Medulla oblongata (tissue), 1 donor: ENCODE measurements at regions not wholly inside any gene's neighbourhood (a gene's known extent, or its start where the extent isn't known, plus 50 kb on each side); places are given as distances from the start of the nearest gene placed in this dataset.

Experiments
- DNase-seq: peaks from one replicate; pipeline ENCODE4 v3.0.0-alpha.2; 2015; ENCODE audit errors: extremely low spot score

DNA sequence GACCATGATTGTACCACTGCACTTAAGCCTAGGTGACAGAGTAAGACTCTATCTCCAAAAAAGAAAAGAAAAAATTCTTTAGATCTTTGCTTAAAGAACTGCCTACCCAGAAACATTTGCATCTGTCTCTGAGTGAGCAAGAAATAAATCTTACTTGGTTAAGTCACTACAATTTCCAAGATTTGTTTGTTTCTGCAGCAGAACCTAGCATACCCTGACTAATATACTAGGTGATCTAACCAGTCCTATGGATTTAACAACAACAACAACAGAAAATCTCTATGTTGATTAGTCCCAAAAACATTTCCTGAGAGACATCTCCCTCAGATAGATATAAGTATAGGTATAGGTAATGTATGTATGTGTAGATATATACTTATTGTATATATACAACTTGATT is 549.3 kb upstream of the PSMD7 start:
- DNase-seq: no peak

DNA sequence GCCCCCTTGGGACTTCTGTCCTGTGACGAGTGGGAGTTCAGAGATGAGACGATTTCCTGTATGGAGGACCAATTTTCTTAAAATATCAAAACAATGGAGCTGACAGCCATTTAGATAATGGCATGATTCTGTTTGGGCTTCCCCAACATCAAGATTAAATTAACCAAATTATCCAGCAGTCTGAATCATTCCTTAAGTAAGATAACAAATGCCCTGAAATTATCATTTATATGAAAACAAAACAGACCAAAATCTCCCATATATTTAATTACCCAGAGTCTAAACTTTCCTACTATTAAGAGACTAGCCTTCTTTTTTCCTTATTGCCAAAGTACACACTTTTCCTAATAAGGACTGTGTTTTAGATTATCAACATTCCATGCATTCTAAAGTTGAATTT is 550.1 kb upstream of the PSMD7 start:
- no peak for DNase-seq

- no peak for DNase-seq
Observed at GRCh38 chr16:73743665-73744496, 552.7 kb upstream of the PSMD7 start.

DNA sequence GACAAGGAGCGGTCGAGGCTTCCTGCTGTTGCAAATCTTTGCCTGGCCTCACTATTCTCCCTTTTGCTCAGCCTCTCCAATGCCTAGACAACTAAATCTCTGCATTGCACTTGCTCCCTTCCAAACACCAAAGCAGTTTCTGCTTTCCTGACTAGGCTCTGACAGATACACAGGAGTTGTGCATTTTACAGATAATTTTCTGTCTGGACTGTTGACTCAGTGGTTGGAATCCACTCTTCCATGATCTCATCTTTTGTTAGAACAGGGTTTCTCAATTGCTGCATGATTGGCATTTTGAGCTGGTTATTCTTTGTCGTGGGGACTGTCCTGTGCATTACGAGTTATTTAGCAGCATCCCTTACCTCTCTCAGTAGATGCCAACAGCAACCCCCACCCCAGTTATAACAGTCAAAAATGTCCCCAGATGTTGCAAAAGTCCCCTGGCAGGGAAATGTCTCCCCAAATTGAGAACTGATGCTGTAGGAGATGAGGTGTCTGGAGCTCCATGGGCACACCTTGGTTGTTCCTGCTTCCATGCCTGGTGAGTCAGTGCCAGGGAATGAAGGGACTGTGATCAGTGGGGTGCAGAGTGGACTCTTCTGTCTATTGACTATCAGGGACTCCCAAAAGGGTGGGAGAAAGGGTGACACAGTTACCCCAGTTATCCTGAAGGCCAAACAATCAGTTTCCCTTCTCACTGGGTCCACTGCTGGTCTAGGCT is 557.4 kb upstream of the PSMD7 start:
- no peak for DNase-seq

DNA sequence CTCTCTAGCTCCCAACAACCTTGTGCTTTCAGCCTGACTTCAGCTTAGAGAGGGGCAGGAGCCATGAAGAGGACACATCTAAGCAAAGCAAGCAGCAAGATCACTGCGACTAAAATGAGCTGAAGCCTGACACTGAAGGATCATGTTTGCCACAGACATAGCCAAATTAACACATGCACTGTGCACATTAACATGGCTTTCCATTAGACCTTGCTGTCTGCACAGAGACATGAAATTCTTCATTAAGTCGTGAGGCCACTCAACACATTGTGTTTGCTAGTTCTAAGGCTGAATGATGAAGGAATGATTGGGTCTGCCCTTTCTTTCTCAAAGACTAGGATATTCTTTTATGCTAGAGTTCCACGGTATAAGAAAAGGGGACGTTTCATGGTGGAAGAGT is 558.3 kb upstream of the PSMD7 start:
- no peak for DNase-seq

DNA sequence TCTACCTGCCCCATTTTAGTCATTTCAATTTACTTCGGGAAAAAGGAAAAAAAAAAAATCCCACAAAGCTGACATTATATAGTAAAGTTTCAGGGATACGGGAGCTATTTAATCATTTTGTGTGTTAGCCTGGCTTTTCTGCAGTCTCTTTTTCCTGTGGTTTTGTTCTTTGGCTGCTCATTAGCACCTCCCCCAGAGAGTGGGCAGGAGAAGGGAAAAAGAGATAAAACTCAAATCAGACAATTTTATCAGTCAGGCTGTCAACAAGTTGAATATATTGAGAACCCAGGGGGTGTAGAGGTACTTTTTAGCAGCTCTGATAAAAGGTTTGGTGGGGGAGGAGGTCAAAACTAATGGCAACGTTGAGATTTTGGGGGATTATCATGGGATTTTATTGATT is 559.0 kb upstream of the PSMD7 start:
- DNase-seq: no peak

DNA sequence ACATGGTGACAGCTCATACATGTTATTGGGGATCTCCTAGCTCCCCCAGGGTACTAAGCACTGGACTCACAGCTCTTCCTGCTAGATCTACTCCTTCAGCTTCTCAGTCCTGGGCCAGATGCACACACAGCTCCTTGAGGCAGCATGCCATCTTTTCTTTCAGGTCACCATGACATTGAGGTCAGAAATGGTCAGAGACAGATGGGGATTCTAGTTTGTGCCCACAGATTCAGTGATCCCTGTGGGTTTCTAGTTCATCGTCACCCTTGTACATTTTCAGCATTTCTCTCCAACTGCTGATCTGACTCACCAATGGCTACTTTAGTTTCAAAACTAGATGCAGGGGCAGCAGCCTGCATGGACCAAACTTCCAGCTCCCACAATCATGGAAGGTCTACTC is 560.7 kb upstream of the PSMD7 start:
- no peak for DNase-seq

DNA sequence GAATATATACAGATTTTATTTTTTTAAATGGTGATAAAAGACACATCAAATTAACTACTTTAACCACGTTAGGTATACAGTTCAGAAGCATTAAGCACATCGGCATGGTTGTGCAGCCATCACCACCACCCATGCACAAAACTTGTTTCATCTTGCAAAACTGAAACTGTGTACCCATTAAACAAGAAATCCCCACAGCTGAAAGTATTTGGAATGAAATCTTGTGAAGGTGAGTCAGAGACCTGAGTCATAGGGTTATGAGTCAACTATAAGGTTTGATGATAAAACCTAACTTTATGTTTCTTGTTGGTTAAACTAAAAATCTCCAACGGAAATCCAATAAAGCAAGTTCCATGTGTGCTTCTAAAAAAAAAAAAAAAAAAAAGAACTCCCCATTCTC is 561.6 kb upstream of the PSMD7 start:
- no peak for DNase-seq

DNA sequence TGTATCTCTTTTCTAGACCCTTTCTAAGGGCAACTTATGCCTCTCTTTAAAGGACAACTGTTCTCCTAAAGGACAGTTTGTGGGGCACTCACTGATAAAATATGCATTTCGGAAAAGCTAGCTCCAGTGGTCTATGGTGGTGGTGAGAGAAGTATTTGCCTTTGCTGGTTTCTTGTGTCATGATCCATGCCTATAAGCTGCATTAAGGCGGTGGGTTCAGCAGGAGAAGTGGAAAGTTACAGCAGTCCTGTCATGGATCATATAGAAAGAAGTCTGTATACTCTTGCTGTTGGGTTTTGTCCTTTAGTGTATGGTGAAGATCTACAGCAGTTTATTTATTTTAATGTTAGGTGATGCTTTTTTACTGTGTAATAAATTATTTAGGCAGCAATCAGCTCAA is 563.9 kb upstream of the PSMD7 start:
- DNase-seq: no peak

DNA sequence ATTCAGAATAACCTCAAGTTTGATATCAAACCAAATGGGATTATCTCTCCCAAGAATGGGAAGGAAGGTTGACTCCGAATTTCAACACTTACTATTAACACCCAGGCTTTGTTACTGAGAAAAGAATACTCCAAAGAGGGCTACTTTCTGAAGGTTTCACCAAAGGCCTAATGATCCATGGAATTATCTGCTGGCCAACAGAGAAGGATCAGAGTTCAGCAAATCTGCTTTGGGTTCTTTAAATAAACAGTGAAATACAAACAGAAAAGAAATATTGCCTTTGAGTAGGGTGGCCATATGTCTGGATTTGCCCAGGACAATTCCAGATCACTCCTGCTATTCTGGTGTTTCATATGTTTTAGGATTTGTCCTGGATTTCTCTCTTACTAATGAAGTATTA is 564.5 kb upstream of the PSMD7 start:
- DNase-seq: no peak

- DNase-seq: no peak
Observed at GRCh38 chr16:73730481-73731090, 566.0 kb upstream of the PSMD7 start.

GRCh38 chr16:73725156-73725555 is 571.5 kb upstream of the PSMD7 start:
- DNase-seq: peak; percentile 60

DNA sequence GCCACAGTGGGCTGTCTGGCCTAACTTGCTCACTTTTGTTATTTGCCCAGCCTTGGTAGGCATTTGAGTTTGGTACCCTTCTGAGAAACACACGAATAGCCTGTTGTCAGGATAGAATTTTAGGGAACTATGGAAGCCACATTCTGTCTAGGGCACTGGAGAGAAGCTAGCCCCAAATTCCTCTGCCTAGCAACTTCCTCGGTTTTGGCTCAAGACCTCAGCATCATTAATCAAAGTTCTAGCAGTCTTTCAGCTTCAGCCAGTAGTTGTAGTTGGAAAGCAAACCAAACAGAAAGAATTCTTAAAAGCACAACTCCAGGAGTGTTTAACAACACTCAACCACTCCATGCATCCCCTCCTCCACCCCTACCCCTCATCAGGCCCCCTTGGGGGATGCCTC is 572.1 kb upstream of the PSMD7 start:
- peak; percentile 42 for DNase-seq

GRCh38 chr16:73717266-73717974 is 579.2 kb upstream of the PSMD7 start:
- DNase-seq: peak; percentile 58

DNA sequence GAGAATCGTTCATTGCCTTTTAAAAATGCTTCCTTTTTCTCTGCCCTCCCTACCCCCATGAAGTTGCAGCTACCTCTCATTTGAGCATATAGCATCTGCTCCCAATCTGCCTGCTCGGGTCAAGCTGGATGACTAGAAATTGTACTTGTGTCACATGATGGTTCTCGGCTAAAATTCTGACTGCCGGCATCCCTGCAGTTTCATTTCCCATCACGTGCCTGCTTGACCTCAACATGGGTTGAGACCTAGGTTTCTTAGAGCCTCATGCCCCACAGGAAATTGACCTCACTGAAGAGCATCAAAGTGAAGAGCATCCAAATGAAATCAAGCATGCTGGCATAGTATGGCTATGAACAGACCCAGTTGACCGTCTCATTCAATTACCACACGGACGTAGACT is 581.6 kb upstream of the PSMD7 start:
- DNase-seq: no peak

DNA sequence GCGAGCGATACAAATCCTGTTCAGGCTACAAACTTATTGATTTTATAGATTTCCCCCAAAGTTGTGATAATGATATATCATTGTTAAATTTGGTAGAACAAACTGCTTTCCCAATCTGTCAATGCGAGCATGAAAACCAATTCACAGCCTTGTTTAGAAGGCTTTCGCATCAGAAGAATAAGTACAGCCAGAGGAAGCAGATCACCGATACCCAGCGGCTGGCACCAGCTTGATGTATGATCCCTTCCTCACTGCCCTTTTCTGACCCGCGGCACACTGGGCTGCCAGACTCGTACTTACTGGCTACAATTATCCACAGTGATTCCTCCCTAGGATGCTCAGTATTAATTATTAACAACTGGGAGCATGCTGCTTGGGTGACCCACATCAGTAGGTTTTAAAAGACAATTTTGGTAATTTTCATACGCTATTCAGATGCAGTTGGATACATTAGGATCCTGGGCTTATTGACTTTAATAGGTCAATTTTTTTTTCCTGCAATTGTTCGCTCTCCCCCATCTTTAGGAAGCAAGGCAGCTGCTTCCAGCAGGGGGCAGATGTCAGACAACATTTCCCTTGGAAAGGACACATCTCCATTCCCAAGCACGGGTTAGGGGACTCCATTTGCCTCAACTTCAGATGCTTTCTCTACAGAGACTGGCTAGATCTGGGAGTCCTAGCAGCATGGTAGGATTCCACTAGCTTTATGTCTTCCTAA is 582.7 kb upstream of the PSMD7 start:
- peak; percentile 80 for DNase-seq

DNA sequence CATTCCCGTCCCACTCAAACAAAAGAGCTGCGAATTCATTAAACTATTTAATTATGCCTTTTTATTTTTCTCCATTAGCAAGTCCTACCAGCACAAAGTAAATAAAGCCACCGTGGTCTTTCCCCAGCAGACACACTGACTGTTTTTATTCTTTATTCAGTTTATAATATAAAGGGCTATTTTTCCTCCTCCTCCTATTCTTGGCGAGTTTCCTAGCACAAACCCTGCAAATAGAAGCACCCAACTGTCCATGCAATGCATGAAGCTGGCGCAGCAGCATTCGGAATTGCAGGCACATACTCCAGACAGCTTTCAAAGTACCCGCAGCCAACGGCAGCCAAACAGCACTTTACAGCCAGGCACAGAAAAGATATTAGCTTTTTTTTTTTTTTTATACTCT is 583.4 kb upstream of the PSMD7 start:
- peak; percentile 95 for DNase-seq

DNA sequence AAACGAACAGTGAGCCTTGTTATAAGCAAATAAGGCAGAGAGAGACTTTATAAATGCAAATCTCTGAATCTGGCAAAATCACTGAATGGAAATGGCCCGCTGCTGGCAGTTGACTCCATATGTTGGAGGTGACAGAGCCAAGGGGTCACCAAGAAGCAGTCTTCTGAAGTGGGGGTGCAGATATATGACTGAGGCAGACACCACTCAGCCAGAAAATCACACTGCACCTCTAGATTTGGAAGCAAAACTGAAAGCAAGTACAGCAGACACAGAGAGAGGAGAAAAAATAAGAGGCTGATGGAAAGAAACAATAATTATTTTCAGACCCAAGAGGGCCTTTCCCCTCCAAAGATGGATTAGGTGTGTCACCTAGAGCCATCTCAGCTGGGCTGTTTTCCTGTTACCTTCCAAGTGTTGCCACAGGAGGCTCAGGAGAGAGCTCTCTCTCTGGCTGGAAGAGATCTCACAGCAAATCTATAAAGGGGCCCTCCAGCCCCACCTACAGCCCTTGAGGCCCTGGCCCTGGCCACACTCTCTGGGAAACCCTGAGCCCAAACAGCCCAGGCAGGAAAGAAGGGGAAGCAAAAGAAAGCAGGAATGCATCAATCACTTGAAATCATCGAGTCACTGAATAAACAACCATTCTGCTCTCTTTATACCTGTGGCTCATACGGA is 585.1 kb upstream of the PSMD7 start:
- no peak for DNase-seq

GRCh38 chr16:73710526-73710925 is 586.1 kb upstream of the PSMD7 start:
- DNase-seq: no peak

DNA sequence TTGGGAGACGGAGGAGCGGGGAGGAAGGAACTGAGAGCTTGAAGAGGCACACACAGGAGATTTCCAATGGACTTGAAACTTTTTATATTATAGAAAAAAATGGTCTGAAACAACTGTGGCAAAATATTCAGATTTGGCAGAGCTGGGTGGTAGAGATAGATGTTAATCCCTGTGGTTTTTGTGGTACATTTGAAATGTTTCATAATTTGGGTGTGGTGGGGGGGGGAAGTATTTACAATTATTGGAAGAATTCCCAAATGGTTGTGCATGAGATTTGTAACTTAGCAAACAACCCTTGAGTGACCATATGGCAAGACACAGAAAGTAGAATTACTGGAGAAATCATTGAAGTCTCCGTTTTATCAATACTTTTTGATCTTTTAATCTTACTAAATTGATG is 588.8 kb upstream of the PSMD7 start:
- no peak for DNase-seq

- DNase-seq: no peak
Observed at GRCh38 chr16:73703891-73704290, 592.7 kb upstream of the PSMD7 start.
